ENCODE measurements at regions not wholly inside any gene's neighbourhood (a gene's known extent, or its start where the extent isn't known, plus 50 kb on each side); places are given as distances from the start of the nearest gene placed in this dataset.

DNA sequence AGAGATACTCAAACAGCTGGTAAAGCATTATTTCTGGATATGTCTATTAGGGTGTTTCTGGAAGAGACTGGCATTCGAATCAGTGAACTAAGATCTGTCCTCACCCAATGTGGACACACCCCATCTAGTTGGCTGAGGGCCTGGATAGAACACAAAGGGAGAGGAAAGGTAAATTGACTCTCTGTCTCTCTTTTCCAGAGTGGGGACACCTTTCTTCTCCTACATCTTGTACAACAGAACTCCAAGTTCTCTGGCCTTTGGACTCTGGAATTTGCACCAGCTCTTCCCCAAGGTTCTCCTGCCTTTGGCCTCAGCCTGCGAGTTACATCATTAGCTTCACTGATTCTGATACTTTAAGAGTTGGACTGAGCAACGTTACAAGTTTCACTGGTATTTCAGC lies 1253.9 kb downstream of the SLC16A7 start:
- DNase-seq (ENCODE audit: low read depth), result no peak

- DNase-seq (ENCODE audit: low read depth), result no peak
Observed at GRCh38 chr12:60853407-60853806, 1257.6 kb downstream of the SLC16A7 start.

DNA sequence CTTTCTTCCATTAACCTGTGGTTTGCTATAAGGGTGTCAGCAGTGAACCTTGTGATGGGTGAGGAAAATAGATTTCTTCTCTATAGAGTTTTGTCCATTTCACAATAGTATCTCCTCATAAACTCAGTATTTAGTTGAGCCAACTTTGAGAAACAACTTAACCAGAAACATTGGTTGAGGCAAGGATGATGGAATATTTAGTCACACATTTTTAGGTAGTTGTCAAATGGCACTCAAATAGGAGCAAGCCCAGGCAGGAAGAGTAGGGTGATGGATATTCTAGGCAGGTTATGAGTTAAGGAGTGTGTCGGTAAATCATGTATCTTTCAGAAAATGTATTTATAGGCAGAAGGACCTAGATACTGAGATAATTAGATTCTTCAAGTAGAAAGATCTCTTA lies 1267.6 kb downstream of the SLC16A7 start:
- no peak for DNase-seq (ENCODE audit: low read depth)

DNA sequence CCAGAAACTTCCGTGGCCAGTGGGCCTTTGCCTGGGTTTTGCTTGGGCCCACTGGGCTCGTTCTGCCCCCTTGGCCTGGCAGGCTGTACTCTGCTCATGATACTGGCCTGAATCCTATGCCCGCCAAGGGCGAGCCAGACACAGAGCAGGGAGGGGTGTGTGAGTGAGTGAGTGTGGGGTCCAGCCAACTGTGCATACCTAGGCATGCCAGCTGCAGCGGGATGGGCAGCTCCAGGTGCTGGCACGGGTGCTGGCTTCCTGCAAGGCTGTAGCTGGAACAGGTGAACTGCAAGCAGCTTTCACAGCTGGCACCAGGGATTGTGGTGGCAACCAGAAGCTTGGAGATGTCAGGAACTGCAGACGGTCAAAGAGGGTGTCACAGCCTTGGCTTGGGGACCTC lies 1276.4 kb downstream of the SLC16A7 start:
- DNase-seq (ENCODE audit: low read depth), result no peak

DNA sequence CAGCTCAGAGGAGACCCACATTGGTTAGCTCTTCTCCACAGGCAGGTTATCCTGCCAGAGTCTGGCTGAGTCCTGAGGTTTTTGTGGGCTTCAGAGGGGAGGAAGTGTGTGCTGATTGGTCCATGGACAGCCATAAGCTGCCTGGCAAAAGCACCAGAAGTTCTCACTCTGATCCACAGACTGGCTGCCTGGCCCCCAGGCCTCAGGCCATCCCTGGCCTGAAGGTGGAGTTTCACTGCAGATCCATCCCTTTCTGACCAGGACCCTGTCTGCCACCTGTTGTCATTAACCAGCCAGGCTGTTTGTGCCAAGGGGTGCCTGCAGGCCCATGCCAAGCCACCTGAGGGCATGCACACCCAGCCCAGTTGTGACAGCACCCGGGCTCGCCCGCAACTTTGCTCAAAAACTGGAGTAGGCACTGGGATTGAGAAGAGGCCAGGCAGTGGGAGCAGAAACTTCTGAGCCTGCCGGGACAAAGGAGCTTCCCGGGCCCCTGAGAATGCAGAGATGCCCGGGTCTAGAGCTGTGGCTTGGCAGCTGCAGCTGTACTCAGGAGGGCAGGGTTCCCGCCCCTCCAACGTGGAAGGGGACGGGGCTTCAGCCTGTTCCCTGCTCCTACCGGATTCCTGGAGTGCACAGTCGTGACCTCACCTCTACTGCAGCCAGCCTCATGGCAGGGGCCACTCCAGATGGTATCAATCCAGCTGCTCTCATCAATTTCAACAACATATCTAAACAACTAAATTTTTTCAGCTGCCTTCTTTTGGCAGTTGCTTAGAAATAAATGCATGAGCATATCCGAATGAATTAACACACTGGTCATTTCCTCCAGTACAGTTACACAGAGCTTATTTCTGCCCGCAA lies 1277.3 kb downstream of the SLC16A7 start:
- DNase-seq (ENCODE audit: low read depth), result no peak

- DNase-seq (ENCODE audit: low read depth), result no peak
Observed at GRCh38 chr12:60874091-60874490, 1278.3 kb downstream of the SLC16A7 start.

GRCh38 chr12:60920841-60921495 lies 1325.1 kb downstream of the SLC16A7 start:
- no peak for DNase-seq (ENCODE audit: low read depth)

DNA sequence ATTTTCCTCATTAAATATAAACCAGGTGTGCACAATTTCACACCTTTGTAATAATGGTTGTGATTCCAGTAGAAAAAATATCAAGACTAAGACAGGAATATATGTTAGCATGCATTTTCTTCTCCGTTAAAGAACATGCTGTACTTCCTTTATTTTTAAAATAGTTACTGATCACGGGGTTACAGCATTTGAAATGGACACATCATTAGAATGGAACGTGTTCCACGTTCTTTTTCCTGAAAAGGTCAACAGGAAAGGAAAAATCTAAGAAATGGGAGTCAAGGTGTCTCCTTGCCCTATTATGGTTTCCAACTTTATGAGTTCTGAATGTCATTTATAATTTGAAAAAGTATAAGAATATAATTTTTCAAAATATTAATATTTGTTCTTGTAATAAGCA lies 1325.7 kb downstream of the SLC16A7 start:
- no peak for DNase-seq (ENCODE audit: low read depth)

DNA sequence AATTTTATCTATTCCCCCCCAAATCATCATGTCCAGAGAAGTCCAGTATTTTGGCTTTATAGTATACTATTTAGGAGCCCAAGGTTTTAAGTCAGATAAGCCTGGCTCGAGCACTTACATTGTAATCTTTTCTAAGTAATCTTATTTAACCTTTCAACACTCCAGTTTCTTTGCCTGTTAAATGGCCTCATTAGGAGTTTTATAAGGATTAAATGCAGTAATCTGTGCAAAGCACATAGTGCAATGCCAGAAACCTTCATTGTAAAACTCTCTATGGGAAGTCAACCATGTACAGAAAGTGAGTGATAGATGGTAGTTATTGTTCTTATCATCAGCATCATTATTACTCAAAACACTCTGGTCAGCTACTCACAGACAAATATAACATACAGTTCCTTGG lies 1330.4 kb downstream of the SLC16A7 start:
- DNase-seq (ENCODE audit: low read depth), result no peak

- DNase-seq (ENCODE audit: low read depth), result no peak
Observed at GRCh38 chr12:60930151-60930550, 1330.1 kb upstream of the USP15 start.

- DNase-seq (ENCODE audit: low read depth), result no peak
Observed at GRCh38 chr12:60935981-60936761, 1324.0 kb upstream of the USP15 start.

DNA sequence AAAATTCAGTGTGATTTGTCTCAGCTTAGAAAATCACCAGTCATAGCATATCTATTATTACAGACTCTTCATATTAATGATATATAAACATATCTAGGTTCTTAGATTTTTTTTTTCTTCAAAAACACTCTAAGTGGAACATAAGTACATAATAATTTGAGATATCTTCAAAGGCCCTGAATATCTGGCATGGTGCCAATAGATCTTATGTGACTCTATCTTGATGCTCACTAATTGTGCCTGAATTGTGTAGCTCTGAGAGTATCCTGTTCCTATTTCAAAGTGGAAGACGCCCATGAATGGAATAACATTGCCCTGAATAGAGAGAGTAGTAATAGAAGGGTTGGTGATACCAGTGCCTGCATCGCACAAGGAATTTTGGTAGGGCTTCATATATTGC lies 1312.7 kb upstream of the USP15 start:
- no peak for DNase-seq (ENCODE audit: low read depth)

DNA sequence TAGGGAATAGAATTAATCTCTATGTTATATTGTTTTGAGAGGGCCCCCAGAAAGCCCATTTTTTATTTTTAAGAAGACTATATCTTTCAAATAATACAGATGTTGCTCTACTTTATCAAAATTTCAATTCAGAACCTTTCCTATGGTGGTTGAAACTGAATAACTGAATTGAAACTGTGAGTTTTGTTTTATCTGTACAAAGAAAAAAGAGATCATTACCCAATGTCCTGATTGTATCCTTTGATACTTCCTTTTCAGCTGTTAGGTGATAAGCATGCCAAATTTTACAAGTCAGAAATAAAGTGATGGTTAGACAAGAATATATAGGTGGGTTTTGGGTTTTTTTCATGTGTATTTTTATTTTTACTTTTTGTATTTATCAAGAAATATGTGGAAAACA lies 1293.1 kb upstream of the USP15 start:
- no peak for DNase-seq (ENCODE audit: low read depth)

DNA sequence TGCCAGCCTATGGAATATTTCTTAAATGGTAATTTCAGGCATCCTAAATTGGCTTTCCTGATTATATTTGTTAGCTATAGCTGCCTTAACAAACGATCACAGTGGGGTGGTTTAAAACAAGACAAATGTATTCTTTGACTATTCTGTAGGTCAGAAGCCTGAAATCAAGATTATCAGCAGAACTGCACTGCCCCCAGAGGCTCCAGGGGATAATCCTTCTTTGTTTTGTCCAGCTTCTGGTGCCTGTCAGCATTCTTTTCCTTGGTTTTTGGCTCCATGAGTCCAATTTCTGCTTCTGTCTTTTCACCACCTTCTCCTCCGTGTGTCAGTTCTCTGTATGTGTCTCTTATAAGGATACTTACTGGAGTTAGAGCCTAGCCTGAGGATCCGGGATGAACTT lies 1282.2 kb upstream of the USP15 start:
- DNase-seq (ENCODE audit: low read depth), result no peak

- DNase-seq (ENCODE audit: low read depth), result no peak
Observed at GRCh38 chr12:60980558-60980957, 1279.6 kb upstream of the USP15 start.

- DNase-seq (ENCODE audit: low read depth), result no peak
Observed at GRCh38 chr12:60981473-60981872, 1278.7 kb upstream of the USP15 start.

DNA sequence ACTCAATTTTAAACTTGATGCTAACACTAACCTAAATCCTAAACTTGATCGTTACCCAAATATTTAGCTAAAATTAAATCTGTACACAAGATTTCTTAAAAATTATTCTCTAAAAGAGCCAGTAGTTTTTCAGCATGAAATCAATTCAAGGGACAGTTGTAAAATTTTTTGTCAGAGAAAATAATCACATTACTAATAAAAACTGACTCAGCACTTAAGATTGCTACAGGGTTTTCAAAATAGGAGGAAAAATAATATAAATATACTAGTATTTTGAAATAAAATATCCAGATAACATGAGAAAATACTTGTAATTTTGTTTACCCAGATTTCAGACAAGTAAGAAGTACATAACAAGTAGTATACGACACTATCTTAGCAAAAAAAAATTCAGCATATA lies 1268.1 kb upstream of the USP15 start:
- DNase-seq (ENCODE audit: low read depth), result no peak

DNA sequence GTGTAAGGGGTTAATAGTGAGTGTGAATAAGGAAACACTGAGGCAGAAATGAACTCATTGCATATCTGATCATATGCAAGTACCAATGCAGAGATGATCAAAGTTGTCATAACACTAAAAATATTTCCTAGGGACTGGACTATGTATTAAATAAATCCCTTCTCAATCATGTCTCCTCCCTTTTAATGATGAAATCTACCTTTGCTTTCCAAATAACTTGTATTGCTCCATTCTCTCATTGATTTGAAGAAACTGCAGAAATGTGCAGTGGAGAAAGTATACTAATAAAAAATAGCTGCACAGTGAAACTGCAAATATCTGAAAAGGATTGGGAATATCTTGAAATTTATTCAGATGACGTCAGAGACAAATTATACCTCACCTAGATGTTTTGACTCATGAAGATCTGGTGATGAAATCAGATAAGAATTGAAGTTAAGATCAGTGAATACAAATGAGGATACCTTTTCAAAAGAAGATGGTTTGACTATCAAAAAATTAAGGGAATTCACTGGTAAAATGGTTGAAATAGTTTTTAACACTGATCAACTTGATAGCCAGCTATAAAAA lies 1264.9 kb upstream of the USP15 start:
- DNase-seq (ENCODE audit: low read depth), result no peak

DNA sequence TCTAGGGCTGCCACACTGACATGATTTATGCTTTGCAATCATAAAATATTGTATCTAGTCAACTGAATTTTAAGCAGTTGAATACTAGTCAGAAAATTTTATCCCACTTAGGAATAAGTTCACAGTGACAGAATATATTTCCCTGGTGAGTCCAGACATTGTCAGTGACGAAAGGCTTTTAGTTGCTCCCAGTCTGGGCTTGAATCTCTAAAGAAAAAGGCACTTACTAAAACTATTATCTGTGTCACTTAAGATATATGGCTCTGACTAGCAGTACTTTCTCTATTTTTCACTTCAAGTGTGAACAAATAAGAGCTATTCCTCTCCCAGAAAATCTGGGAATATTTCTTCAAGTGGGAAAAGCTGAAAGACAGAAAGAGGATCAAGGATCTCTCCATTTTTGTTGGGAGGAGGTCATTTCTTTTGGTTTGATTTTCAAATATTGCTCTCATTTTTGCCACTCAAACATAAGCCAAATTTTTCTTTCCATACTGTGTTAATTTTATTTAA lies 1262.3 kb upstream of the USP15 start:
- DNase-seq (ENCODE audit: low read depth), result no peak

GRCh38 chr12:61009192-61009591 lies 1251.0 kb upstream of the USP15 start:
- DNase-seq (ENCODE audit: low read depth), result no peak

DNA sequence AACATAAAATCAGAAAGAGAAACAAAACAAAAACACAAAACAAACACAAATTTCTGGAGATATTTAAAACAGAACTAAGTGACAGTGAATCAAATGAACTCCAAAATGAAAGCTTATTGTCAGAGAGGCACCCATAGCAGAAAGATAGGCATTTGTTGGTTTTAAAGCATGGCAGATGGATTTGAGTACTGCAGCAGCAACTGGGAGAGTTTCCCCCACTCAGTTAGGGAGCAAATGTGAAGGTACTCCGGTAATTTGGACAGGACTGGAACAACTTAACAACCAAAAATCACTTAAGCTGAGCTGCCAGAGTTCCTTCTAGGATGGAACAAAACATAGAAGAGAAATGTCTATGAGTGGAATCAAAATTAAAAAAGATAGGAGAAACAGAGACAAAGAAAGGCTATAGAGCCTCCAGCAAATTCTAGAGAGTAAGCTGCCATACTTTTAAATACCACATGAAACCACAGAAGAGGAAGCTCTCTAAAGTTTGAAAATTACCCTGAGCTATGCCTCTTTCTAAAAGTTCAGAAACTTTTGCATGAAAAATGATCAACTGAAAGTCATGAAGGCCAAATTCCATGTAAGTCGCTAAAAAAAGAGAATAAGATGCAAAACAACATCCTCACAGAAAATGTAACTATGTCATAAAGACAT lies 1248.3 kb upstream of the USP15 start:
- no peak for DNase-seq (ENCODE audit: low read depth)

- no peak for DNase-seq (ENCODE audit: low read depth)
Observed at GRCh38 chr12:61018571-61018970, 1241.6 kb upstream of the USP15 start.

Data from Daoy (cell line).